HL-60 (cell line): ENCODE measurements at regions not wholly inside any gene's neighbourhood (a gene's known extent, or its start where the extent isn't known, plus 50 kb on each side); places are given as distances from the start of the nearest gene placed in this dataset.

Source experiments
- DNase-seq, 2 experiments: peaks; one replicate each; pipeline ENCODE4 v3.0.0-alpha.2; 2010 to 2020; ENCODE audit warnings: low read depth in 1 of 2, low spot score in 1 of 2
- H3K27ac ChIP-seq: fragments of 250-450 bp; sonication (Bioruptor Pico); replicated peaks from 2 replicates; pipeline ENCODE4 v1.5.1; 2020; ENCODE audit warnings: mild to moderate bottlenecking, moderate library complexity
- H3K27me3 ChIP-seq: fragments of 250-450 bp; sonication (Bioruptor Pico); 2 replicates; pipeline ENCODE4 v1.5.1; 2021; ENCODE audit warnings: mild to moderate bottlenecking, moderate library complexity; ENCODE audit not compliant: insufficient read depth, poor library complexity, severe bottlenecking
- H3K4me3 ChIP-seq: replicated peaks from 2 replicates; pipeline ENCODE4 v1.5.1; 2011; ENCODE audit warnings: mild to moderate bottlenecking, control low read depth, low read length; ENCODE audit not compliant: insufficient read depth
- CTCF ChIP-seq: IDR thresholded peaks from one replicate; pipeline ENCODE4 v1.5.1; 2011; ENCODE audit warnings: low read length, control low read depth, inconsistent platforms; ENCODE audit not compliant: insufficient read depth
- GABPA ChIP-seq: IDR thresholded peaks from 2 replicates; pipeline ENCODE4 v1.6.1; 2012; ENCODE audit warnings: low read depth
- POLR2AphosphoS5 ChIP-seq: IDR thresholded peaks from 2 replicates; pipeline ENCODE4 v1.6.1; 2012; ENCODE audit warnings: low read depth
- REST ChIP-seq: IDR thresholded peaks from 2 replicates; pipeline ENCODE4 v1.6.1; 2012; ENCODE audit warnings: low read depth; ENCODE audit not compliant: insufficient replicate concordance
- SPI1 ChIP-seq: IDR thresholded peaks from 2 replicates; pipeline ENCODE4 v1.6.1; 2012; ENCODE audit warnings: low read depth, mild to moderate bottlenecking, borderline replicate concordance

GRCh38 chr5:65085516-65085850 is 316.8 kb downstream of the CWC27 start:
- TF ChIP-seq SPI1 (no peak), POLR2AphosphoS5 (no peak), GABPA (no peak), REST (no peak), CTCF (no peak)
- Histone ChIP-seq H3K4me3 (no peak overlapping the region), H3K27ac (no peak overlapping the region), H3K27me3 (no peaks in the 10 kb centered on the region)
- DNase-seq: no peak

GRCh38 chr5:65086234-65086890 is 317.6 kb downstream of the CWC27 start:
- TF ChIP-seq REST: no peak
- no peak for TF ChIP-seq SPI1
- TF ChIP-seq GABPA: no peak
- TF ChIP-seq POLR2AphosphoS5: no peak
- DNase-seq: no peak
- no peak overlapping the region for H3K27ac ChIP-seq
- H3K27me3 ChIP-seq: no peaks in the 10 kb centered on the region
- H3K4me3 ChIP-seq: no peak overlapping the region

- Histone ChIP-seq H3K27me3 (no peaks in the 10 kb centered on the region), H3K27ac (no peak overlapping the region), H3K4me3 (no peak overlapping the region)
- DNase-seq: no peak
- no peak for TF ChIP-seq GABPA
- TF ChIP-seq SPI1: no peak
- no peak for TF ChIP-seq CTCF
- no peak for TF ChIP-seq REST
- TF ChIP-seq POLR2AphosphoS5: no peak
Observed at GRCh38 chr5:65087154-65087553, 318.4 kb downstream of the CWC27 start.

GRCh38 chr5:65094279-65094678 is 325.5 kb downstream of the CWC27 start:
- TF ChIP-seq POLR2AphosphoS5: no peak
- TF ChIP-seq CTCF: no peak
- no peak for TF ChIP-seq REST
- no peak for TF ChIP-seq SPI1
- no peak for TF ChIP-seq GABPA
- H3K27ac ChIP-seq: no peak overlapping the region
- no peaks in the 10 kb centered on the region for H3K27me3 ChIP-seq
- DNase-seq: no peak
- H3K4me3 ChIP-seq: no peak overlapping the region
